Spinal cord (tissue), 9 donors: ENCODE measurements at regions not wholly inside any gene's neighbourhood (a gene's known extent, or its start where the extent isn't known, plus 50 kb on each side); places are given as distances from the start of the nearest gene placed in this dataset.

Experiments
- DNase-seq, 6 donors: peaks; one replicate each; pipeline versions ENCODE4 v3.0.0 to v3.0.0-alpha.2; 2013 to 2015; ENCODE audit warnings: low spot score in 6 of 6, low read depth in 4 of 6
- H3K27ac ChIP-seq: one replicate; pipeline ENCODE4 v1.5.1; 2013; ENCODE audit warnings: low read depth, low read length, control low read depth
- H3K27me3 ChIP-seq: one replicate; pipeline ENCODE4 v1.6.1; 2013; ENCODE audit warnings: low read length; ENCODE audit not compliant: control insufficient read depth, insufficient read depth
- H3K36me3 ChIP-seq: one replicate; pipeline ENCODE4 v1.6.1; 2013; ENCODE audit warnings: low read length; ENCODE audit not compliant: control insufficient read depth, insufficient read depth
- H3K4me1 ChIP-seq: one replicate; pipeline ENCODE4 v1.6.1; 2013; ENCODE audit warnings: low read length; ENCODE audit not compliant: control insufficient read depth, insufficient read depth
- H3K4me3 ChIP-seq: one replicate; pipeline ENCODE4 v1.5.1; 2013; ENCODE audit warnings: low read depth, low read length, control low read depth
- H3K9me3 ChIP-seq: one replicate; pipeline ENCODE4 v1.6.1; 2013; ENCODE audit warnings: low read length; ENCODE audit not compliant: control insufficient read depth, insufficient read depth
- WGBS: methylation state at CpG from one replicate; pipeline ENCODE4 v1.1.5; 2013; ENCODE audit warnings: missing lambda C conversion rate; ENCODE audit not compliant: insufficient coverage; 5-methylcytosine and 5-hydroxymethylcytosine counted together
- donor health status: healthy.

GRCh38 chr4:164606478-164606877, 147.5 kb upstream of the SMIM31 start:
- DNase-seq: no peak
- Histone ChIP-seq H3K4me1 (no peaks in the 10 kb centered on the region), H3K27ac (no peak overlapping the region), H3K4me3 (no peak overlapping the region), H3K9me3 (peaks cover 3% of the 10 kb centered on the region), H3K36me3 (no peaks in the 10 kb centered on the region), H3K27me3 (no peaks in the 10 kb centered on the region)

- H3K4me3 ChIP-seq: no peak overlapping the region
- H3K36me3 ChIP-seq: no peaks in the 10 kb centered on the region
- DNase-seq: no peak
- H3K9me3 ChIP-seq: no peaks in the 10 kb centered on the region
- no peaks in the 10 kb centered on the region for H3K4me1 ChIP-seq
- H3K27me3 ChIP-seq: no peaks in the 10 kb centered on the region
- no peak overlapping the region for H3K27ac ChIP-seq
- WGBS: no CpG with 5 or more reads among the region's 1 CpG
Observed at GRCh38 chr4:164613256-164613655, 140.7 kb upstream of the SMIM31 start.

GRCh38 chr4:164613792-164614191, 140.1 kb upstream of the SMIM31 start:
- no peak overlapping the region for H3K4me3 ChIP-seq
- H3K27me3 ChIP-seq: no peaks in the 10 kb centered on the region
- DNase-seq: peak in 1 of 6 donors; percentile 23
- H3K36me3 ChIP-seq: no peaks in the 10 kb centered on the region
- no peaks in the 10 kb centered on the region for H3K4me1 ChIP-seq
- H3K9me3 ChIP-seq: no peaks in the 10 kb centered on the region
- no peak overlapping the region for H3K27ac ChIP-seq

GRCh38 chr4:164614329-164614728, 139.6 kb upstream of the SMIM31 start:
- Histone ChIP-seq H3K36me3 (no peaks in the 10 kb centered on the region), H3K9me3 (no peaks in the 10 kb centered on the region), H3K4me3 (no peak overlapping the region), H3K4me1 (no peaks in the 10 kb centered on the region), H3K27ac (no peak overlapping the region), H3K27me3 (no peaks in the 10 kb centered on the region)
- DNase-seq: no peak
- WGBS: 50% methylated on average over 1 of the region's 2 CpGs

GRCh38 chr4:164614999-164615398, 138.9 kb upstream of the SMIM31 start:
- no peak for DNase-seq
- no peak overlapping the region for H3K4me3 ChIP-seq
- no peaks in the 10 kb centered on the region for H3K27me3 ChIP-seq
- 92% methylated on average over 4 of the region's 4 CpGs for WGBS
- H3K36me3 ChIP-seq: no peaks in the 10 kb centered on the region
- H3K27ac ChIP-seq: no peak overlapping the region
- H3K9me3 ChIP-seq: no peaks in the 10 kb centered on the region
- no peaks in the 10 kb centered on the region for H3K4me1 ChIP-seq

GRCh38 chr4:164615964-164616363, 138.0 kb upstream of the SMIM31 start:
- no peaks in the 10 kb centered on the region for H3K4me1 ChIP-seq
- no peak for DNase-seq
- no peaks in the 10 kb centered on the region for H3K36me3 ChIP-seq
- no peak overlapping the region for H3K4me3 ChIP-seq
- no peak overlapping the region for H3K27ac ChIP-seq
- H3K27me3 ChIP-seq: no peaks in the 10 kb centered on the region
- no peaks in the 10 kb centered on the region for H3K9me3 ChIP-seq

- Histone ChIP-seq H3K36me3 (no peaks in the 10 kb centered on the region), H3K4me1 (no peaks in the 10 kb centered on the region), H3K27ac (no peak overlapping the region), H3K27me3 (no peaks in the 10 kb centered on the region), H3K4me3 (no peak overlapping the region), H3K9me3 (no peaks in the 10 kb centered on the region)
- 100% methylated on average over 1 of the region's 1 CpG for WGBS
- no peak for DNase-seq
Observed at GRCh38 chr4:164616961-164617360, 137.0 kb upstream of the SMIM31 start.

GRCh38 chr4:164617426-164617825, 136.5 kb upstream of the SMIM31 start:
- Histone ChIP-seq H3K9me3 (no peaks in the 10 kb centered on the region), H3K4me1 (no peaks in the 10 kb centered on the region), H3K4me3 (no peak overlapping the region), H3K27me3 (no peaks in the 10 kb centered on the region), H3K27ac (no peak overlapping the region), H3K36me3 (no peaks in the 10 kb centered on the region)
- DNase-seq: peak in 2 of 6 donors; percentile 38 to 53

- DNase-seq: peak in 1 of 6 donors; percentile 56
- Histone ChIP-seq H3K4me1 (no peaks in the 10 kb centered on the region), H3K9me3 (no peaks in the 10 kb centered on the region), H3K27ac (no peak overlapping the region), H3K4me3 (no peak overlapping the region), H3K36me3 (no peaks in the 10 kb centered on the region), H3K27me3 (no peaks in the 10 kb centered on the region)
- WGBS: 70% methylated on average over 2 of the region's 3 CpGs
Observed at GRCh38 chr4:164617911-164618310, 136.0 kb upstream of the SMIM31 start.

GRCh38 chr4:164621886-164622521, 131.9 kb upstream of the SMIM31 start:
- Histone ChIP-seq H3K36me3 (no peaks in the 10 kb centered on the region), H3K4me1 (no peaks in the 10 kb centered on the region), H3K27ac (no peak overlapping the region), H3K4me3 (no peak overlapping the region), H3K27me3 (no peaks in the 10 kb centered on the region), H3K9me3 (no peaks in the 10 kb centered on the region)
- DNase-seq: no peak
- 43% methylated on average over 1 of the region's 4 CpGs for WGBS
